ENCODE measurements at regions not wholly inside any gene's neighbourhood (a gene's known extent, or its start where the extent isn't known, plus 50 kb on each side); places are given as distances from the start of the nearest gene placed in this dataset.

DNA sequence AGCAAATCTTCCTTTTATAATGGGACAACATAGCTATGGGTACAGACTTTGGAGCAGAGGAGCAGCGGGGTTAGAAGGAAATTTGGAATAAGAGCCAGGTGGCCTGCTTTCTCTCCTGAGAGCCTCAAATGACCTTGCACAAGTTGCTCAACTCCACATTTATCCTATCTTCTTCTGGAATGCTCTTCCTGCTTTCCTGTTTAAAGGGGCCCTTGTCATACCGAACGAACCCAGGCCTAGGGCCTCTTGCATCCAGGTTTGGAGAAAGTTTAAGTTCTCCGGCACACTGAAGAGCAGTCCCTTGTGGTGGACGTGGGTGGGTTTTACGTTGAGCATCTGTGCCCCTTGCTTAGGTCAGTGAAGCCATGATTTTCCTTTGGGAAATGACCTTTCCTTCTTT, 197.9 kb upstream of the NR3C1 start:
- TF ChIP-seq, protein P1, sequence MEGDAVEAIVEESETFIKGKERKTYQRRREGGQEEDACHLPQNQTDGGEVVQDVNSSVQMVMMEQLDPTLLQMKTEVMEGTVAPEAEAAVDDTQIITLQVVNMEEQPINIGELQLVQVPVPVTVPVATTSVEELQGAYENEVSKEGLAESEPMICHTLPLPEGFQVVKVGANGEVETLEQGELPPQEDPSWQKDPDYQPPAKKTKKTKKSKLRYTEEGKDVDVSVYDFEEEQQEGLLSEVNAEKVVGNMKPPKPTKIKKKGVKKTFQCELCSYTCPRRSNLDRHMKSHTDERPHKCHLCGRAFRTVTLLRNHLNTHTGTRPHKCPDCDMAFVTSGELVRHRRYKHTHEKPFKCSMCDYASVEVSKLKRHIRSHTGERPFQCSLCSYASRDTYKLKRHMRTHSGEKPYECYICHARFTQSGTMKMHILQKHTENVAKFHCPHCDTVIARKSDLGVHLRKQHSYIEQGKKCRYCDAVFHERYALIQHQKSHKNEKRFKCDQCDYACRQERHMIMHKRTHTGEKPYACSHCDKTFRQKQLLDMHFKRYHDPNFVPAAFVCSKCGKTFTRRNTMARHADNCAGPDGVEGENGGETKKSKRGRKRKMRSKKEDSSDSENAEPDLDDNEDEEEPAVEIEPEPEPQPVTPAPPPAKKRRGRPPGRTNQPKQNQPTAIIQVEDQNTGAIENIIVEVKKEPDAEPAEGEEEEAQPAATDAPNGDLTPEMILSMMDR (IDR thresholded peaks at IDR 0.05) = no peak
- TF ChIP-seq POLR2AphosphoS5 (IDR thresholded peaks at IDR 0.05) (no peak), EP300 (IDR thresholded peaks at IDR 0.05) (no peak)

Measured in gastroesophageal sphincter (tissue), 3 donors.